Activated CD4-positive, alpha-beta memory T cell treated with anti-CD3 and anti-CD28 coated beads for 36 hours (primary cell): ENCODE measurements at regions not wholly inside any gene's neighbourhood (a gene's known extent, or its start where the extent isn't known, plus 50 kb on each side); places are given as distances from the start of the nearest gene placed in this dataset.
"Not testable (repeated sequence)": the region's sequence is repeated elsewhere in the genome, so short reads cannot be mapped to it uniquely, and the experiment has no call there.

Source experiments
- CTCF ChIA-PET: fragments of 350-600 bp; sonication (Branson Sonifier 250); formaldehyde crosslinking; loops from one replicate; lab custom pipeline; 2021; ENCODE audit warnings: antibody characterized with exemption, inconsistent platforms; lab: Charles Lee
- POLR2A ChIA-PET: fragments of 350-600 bp; sonication (Branson Sonifier 250); formaldehyde crosslinking; loops from one replicate; lab custom pipeline; 2021; ENCODE audit warnings: antibody characterized with exemption; lab: Charles Lee
- DNase-seq: peaks from one replicate; pipeline ENCODE4 v3.0.0-alpha.2; 2020
- H3K27ac Mint-ChIP-seq: one replicate; pipeline ENCODE4 v1.8.0; 2021; ENCODE audit warnings: mixed read lengths
- H3K27me3 Mint-ChIP-seq: one replicate; pipeline ENCODE4 v1.8.0; 2021; ENCODE audit warnings: mixed read lengths
- H3K36me3 Mint-ChIP-seq: one replicate; pipeline ENCODE4 v1.8.0; 2021; ENCODE audit warnings: mixed read lengths
- H3K4me1 Mint-ChIP-seq: one replicate; pipeline ENCODE4 v1.8.0; 2021; ENCODE audit warnings: low read depth, mixed read lengths
- H3K4me3 Mint-ChIP-seq: one replicate; pipeline ENCODE4 v1.8.0; 2021; ENCODE audit warnings: mild to moderate bottlenecking, mixed read lengths
- H3K9me3 Mint-ChIP-seq: one replicate; pipeline ENCODE4 v1.8.0; 2021; ENCODE audit warnings: mixed read lengths
- intact Hi-C: fragments of 100-400 bp; cut with micrococcal nuclease; formaldehyde crosslinking; loops from one replicate; pipeline ENCODE4 v1.15.1; 2023

DNA sequence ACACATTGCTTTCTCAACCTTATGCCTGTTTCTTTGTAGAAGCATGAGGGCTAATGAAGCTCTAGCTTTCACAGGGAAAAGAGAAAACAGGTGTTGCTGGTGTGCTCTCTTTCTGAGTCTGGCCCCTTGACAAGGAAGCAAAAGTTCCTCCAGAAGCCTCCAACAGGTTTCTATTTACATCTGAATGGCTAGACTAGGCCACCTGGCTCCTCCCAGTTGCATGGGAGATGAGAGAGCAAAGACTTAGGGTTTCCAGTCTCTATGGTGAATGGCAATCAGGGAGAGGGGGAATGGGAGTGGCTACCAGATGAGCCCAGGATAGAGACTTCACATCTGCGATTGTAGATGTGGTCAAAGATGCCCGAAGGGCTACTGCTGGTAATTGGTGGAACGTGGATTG is 138.1 kb upstream of the PLXNC1 start:
- POLR2A ChIA-PET: no interaction called here
- no peak for DNase-seq
- CTCF ChIA-PET: no interaction called here

GRCh38 chr12:94012071-94012470 is 136.3 kb upstream of the PLXNC1 start:
- intact Hi-C loops: no loop called here

More for the DNA sequence above, 138.1 kb upstream of the PLXNC1 start:
- no peak overlapping the region for H3K4me3 Mint-ChIP-seq
- intact Hi-C loops: no loop called here
- H3K27me3 Mint-ChIP-seq: no peaks in the 10 kb centered on the region
- H3K9me3 Mint-ChIP-seq: peaks cover 6% of the 10 kb centered on the region
- no peak overlapping the region for H3K27ac Mint-ChIP-seq
- H3K36me3 Mint-ChIP-seq: peaks cover 2% of the 10 kb centered on the region
- peaks cover 14% of the 10 kb centered on the region for H3K4me1 Mint-ChIP-seq

DNA sequence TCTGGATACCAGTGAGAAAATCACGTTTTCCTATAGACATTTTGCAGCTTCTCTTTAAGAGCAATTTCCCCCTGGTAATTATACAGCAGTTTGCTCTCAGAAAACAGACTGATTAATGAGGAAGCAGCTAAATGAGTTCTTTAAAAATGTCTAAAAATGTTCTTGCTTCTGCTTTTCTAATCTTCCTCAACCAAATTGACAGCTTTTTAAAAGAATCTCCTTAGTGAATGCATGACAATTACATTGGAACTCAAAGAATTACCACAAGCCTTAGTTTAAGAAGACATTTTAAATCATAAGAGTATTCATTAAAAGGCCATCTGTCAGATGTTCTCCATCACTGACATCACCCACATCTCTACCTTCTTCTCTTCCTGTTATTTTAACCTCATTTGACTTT is 135.8 kb upstream of the PLXNC1 start:
- ChIA-PET POLR2A (no interaction called here), CTCF (interaction anchor here (0.7 kb wide), 1 partner anchor 14 kb away, joined by 3 read pairs; no protein-coding TSS in a partner anchor)
- intact Hi-C loops: no loop called here
- DNase-seq: no peak
- Mint-ChIP-seq H3K36me3 (peaks cover 18% of the 10 kb centered on the region), H3K9me3 (peaks cover 21% of the 10 kb centered on the region), H3K27me3 (no peaks in the 10 kb centered on the region), H3K4me3 (no peak overlapping the region), H3K4me1 (peaks cover 10% of the 10 kb centered on the region), H3K27ac (no peak overlapping the region)

More at GRCh38 chr12:94012071-94012470, 136.3 kb upstream of the PLXNC1 start:
- H3K36me3 Mint-ChIP-seq: peaks cover 14% of the 10 kb centered on the region
- no peak overlapping the region for H3K4me3 Mint-ChIP-seq
- H3K4me1 Mint-ChIP-seq: peaks cover 14% of the 10 kb centered on the region
- no peak for DNase-seq
- H3K9me3 Mint-ChIP-seq: peaks cover 16% of the 10 kb centered on the region
- ChIA-PET CTCF (no interaction called here), POLR2A (no interaction called here)
- no peaks in the 10 kb centered on the region for H3K27me3 Mint-ChIP-seq
- no peak overlapping the region for H3K27ac Mint-ChIP-seq

DNA sequence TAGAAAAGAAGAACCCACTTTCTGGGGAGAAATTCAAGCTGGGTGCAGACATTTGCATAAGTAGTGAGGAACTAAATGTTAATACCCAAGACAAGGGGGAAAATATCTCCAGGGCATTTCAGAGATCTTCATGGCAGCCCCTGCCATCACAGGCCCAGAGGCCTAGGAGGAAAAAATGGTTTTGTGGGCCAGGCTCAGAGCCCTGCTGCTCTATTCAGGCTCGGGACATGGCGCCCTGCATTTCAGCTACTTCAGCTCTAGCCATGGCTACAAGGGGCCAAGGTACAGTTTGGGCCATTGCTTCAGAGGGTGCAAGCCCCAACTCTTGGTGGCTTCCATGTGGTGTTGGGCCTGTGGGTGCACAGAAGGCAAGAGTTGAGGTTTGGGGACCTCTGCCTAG is 131.1 kb upstream of the PLXNC1 start:
- H3K27me3 Mint-ChIP-seq, H3K4me3 Mint-ChIP-seq, POLR2A ChIA-PET, H3K27ac Mint-ChIP-seq, CTCF ChIA-PET, DNase-seq, intact Hi-C loops, H3K4me1 Mint-ChIP-seq: not testable (repeated sequence)
- Mint-ChIP-seq H3K36me3 (peaks cover 34% of the 10 kb centered on the region), H3K9me3 (peaks cover 41% of the 10 kb centered on the region)

GRCh38 chr12:94020335-94020734 is 128.0 kb upstream of the PLXNC1 start:
- Mint-ChIP-seq H3K27me3 (peaks cover 6% of the 10 kb centered on the region), H3K27ac (no peak overlapping the region), H3K36me3 (peaks cover 34% of the 10 kb centered on the region), H3K9me3 (peaks cover 57% of the 10 kb centered on the region), H3K4me1 (no peaks in the 10 kb centered on the region), H3K4me3 (no peak overlapping the region)
- ChIA-PET POLR2A (no interaction called here), CTCF (interaction anchor here (2.0 kb wide), 1 partner anchor 81 kb away, joined by 5 read pairs; no protein-coding TSS in a partner anchor)
- intact Hi-C loops: no loop called here
- no peak for DNase-seq

DNA sequence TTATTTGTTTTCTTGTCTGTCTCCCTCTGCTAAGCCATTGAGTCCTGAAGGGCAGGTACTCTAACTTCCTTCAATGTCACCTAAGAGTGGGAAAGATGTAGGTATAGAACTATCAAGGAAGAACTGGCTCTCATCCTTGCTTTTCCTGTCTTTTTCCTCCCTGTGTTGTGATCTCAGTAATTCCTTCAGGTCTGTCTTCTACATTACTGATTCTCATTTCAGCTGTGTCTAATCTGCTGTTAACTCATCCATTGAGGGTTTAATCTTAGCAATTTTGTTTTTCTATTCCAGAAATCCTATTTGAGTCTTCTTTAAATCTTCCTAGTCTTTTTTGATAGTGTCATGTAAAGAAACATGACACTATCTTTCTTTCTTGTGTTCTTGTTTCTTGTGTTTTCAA is 124.5 kb upstream of the PLXNC1 start:
- peaks cover 6% of the 10 kb centered on the region for H3K27me3 Mint-ChIP-seq

DNA sequence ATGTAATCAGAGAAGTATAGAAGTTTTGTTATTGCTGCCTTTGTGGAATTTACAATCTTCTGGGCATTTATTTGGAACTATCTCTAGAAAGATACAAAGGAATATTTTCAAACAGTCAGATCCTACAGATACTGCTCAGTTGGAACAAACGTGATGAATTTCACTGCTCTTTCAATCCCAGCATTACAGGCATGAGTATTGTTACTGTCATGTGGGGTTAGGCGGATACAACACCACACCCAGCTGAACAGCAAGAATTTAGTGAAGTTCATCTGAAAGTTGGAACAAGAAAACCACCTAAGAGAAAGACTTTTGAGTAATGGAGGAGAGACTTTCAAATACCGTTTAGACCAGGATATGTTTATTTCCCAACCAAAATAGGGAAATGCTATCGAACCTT is 123.3 kb upstream of the PLXNC1 start:
- H3K27me3 Mint-ChIP-seq: peaks cover 6% of the 10 kb centered on the region
- ChIA-PET POLR2A (no interaction called here), CTCF (no interaction called here)
- H3K36me3 Mint-ChIP-seq: peaks cover 3% of the 10 kb centered on the region
- intact Hi-C loops: no loop called here
- H3K27ac Mint-ChIP-seq: no peak overlapping the region
- no peaks in the 10 kb centered on the region for H3K4me1 Mint-ChIP-seq
- no peak for DNase-seq
- no peak overlapping the region for H3K4me3 Mint-ChIP-seq
- peaks cover 20% of the 10 kb centered on the region for H3K9me3 Mint-ChIP-seq

More for the DNA sequence above, 124.5 kb upstream of the PLXNC1 start:
- CTCF ChIA-PET: no interaction called here
- POLR2A ChIA-PET: interaction anchor here (0.8 kb wide), 1 partner anchor 10 kb away, joined by 6 read pairs; no protein-coding TSS in a partner anchor
- intact Hi-C loops: no loop called here
- H3K9me3 Mint-ChIP-seq: peaks cover 26% of the 10 kb centered on the region
- DNase-seq: no peak
- no peaks in the 10 kb centered on the region for H3K4me1 Mint-ChIP-seq
- H3K4me3 Mint-ChIP-seq: no peak overlapping the region
- H3K36me3 Mint-ChIP-seq: peaks cover 7% of the 10 kb centered on the region
- no peak overlapping the region for H3K27ac Mint-ChIP-seq

DNA sequence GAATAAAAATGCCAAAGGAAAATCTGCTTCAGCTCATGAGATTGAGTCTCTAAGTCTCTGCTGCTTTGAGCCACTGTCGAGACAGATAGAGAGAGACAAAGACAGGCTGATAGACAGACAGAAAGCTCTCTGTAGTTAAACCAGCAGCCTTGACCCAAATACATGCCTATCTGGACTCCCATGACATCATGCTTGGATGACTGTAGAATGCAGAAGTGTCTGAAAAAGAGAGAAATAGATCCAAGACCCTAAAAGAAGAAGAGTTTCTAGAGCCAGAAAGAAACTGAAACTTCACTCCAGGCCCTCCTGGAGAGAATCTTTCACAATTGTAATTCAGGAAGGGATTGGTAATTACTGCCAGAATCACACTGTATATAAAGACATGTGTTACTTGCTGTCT is 122.6 kb upstream of the PLXNC1 start:
- intact Hi-C loops: no loop called here
- DNase-seq: no peak
- no peak overlapping the region for H3K27ac Mint-ChIP-seq
- no peak overlapping the region for H3K4me3 Mint-ChIP-seq
- ChIA-PET CTCF (no interaction called here), POLR2A (no interaction called here)
- peaks cover 3% of the 10 kb centered on the region for H3K4me1 Mint-ChIP-seq
- peaks cover 3% of the 10 kb centered on the region for H3K36me3 Mint-ChIP-seq
- peaks cover 6% of the 10 kb centered on the region for H3K27me3 Mint-ChIP-seq
- H3K9me3 Mint-ChIP-seq: peaks cover 20% of the 10 kb centered on the region

DNA sequence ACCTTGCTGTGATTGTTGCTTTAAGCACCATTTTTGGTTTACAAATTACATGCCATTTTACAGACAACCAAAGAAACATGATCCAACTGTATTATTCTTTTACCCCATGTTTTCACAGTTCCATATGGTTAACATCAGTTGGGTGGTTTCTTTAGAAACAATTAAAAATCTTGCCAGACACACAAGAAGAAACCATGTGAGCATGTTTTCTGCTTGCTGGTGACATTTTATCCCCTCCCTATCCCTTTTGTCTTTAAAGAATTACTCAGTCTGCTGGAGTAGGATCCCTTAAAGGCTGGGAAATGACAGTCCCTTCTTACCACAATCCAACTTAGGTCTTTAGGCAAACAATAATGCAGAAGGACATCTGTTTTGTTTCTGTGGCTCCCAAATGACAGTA is 121.8 kb upstream of the PLXNC1 start:
- Mint-ChIP-seq H3K36me3 (peaks cover 3% of the 10 kb centered on the region), H3K27ac (no peak overlapping the region), H3K27me3 (peaks cover 4% of the 10 kb centered on the region), H3K9me3 (peaks cover 20% of the 10 kb centered on the region), H3K4me1 (peaks cover 11% of the 10 kb centered on the region), H3K4me3 (no peak overlapping the region)
- intact Hi-C loops: no loop called here
- CTCF ChIA-PET: interaction anchor here (0.5 to 1.4 kb wide), 3 partner anchors 14 to 525 kb away, joined by 3 read pairs; no protein-coding TSS in a partner anchor
- DNase-seq: no peak
- POLR2A ChIA-PET: no interaction called here

DNA sequence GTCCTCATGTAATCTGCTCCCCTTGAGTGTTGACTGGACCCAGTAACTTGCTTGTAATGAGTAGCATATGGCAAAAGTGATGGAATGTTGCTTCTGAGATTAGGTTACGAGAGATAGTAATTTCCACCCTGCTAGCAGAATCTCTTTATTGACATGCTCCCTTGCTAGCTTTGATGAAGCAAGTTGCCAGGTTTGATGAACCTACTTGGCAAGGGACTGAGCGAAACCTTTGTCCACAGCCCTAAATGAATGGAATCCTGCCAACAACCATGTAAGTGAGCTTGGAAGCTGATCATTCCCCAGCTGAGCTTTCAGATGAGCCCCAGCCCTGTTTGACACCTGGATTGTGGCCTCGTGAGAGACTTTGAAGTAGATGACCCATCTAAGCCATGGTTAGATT is 120.8 kb upstream of the PLXNC1 start:
- intact Hi-C loops: no loop called here
- Mint-ChIP-seq H3K4me1 (peaks cover 17% of the 10 kb centered on the region), H3K27me3 (peaks cover 1% of the 10 kb centered on the region), H3K36me3 (peaks cover 1% of the 10 kb centered on the region), H3K27ac (no peak overlapping the region), H3K9me3 (peaks cover 16% of the 10 kb centered on the region), H3K4me3 (no peak overlapping the region)
- CTCF ChIA-PET: interaction anchor here (1.1 to 1.4 kb wide), 2 partner anchors 458 to 526 kb away, joined by 3 read pairs; no protein-coding TSS in a partner anchor
- no peak for DNase-seq
- POLR2A ChIA-PET: no interaction called here

DNA sequence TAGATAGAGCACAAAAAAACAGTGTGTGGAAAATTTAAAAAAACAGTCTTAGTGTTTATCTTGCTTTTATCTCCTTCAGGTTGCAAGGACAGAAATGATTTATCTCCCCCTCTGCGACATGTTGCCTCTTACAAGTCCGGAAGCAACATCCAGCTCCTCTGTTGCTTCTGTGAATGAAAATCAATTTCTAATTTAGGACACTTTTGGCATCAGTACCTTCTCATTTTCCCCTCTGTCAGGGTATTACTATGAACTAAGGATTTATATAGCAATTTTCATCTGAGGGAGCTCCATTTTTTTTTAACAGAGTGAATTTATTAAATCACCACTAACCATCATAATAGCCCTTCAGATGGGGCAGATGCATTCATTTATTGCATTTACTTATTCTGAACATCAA is 116.6 kb upstream of the PLXNC1 start:
- POLR2A ChIA-PET: interaction anchor here (0.7 kb wide), 1 partner anchor 50 kb away, joined by 3 read pairs; no protein-coding TSS in a partner anchor
- no peak for DNase-seq
- H3K27me3 Mint-ChIP-seq: peaks cover 7% of the 10 kb centered on the region
- CTCF ChIA-PET: no interaction called here
- no peaks in the 10 kb centered on the region for H3K36me3 Mint-ChIP-seq
- no peak overlapping the region for H3K4me3 Mint-ChIP-seq
- no peak overlapping the region for H3K27ac Mint-ChIP-seq
- peaks cover 2% of the 10 kb centered on the region for H3K9me3 Mint-ChIP-seq
- H3K4me1 Mint-ChIP-seq: peaks cover 29% of the 10 kb centered on the region
- intact Hi-C loops: no loop called here

DNA sequence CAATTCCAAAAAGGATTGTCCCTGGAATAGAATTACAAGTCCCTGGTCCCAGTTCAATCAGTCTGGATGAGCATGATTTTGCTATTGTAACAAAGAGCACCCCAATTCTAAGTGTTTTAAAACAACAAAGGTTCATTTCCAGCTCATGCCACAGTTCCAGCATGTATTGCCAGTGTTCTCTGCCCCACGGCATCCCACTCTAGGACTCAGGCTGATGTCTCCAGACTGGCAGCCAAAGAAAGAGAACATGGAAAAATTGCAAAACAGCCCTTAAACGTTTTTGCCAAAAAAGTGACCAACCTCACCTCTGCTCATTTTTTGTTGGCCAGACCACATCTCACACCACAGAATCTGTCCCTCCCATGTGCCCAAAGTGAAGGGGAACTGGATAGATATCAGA is 116.0 kb upstream of the PLXNC1 start:
- DNase-seq: no peak
- H3K27me3 Mint-ChIP-seq: peaks cover 7% of the 10 kb centered on the region
- H3K9me3 Mint-ChIP-seq: peaks cover 2% of the 10 kb centered on the region
- CTCF ChIA-PET: interaction anchor here (0.9 kb wide), 1 partner anchor 69 kb away, joined by 5 read pairs; no protein-coding TSS in a partner anchor
- H3K4me3 Mint-ChIP-seq: no peak overlapping the region
- intact Hi-C loops: no loop called here
- no peak overlapping the region for H3K27ac Mint-ChIP-seq
- POLR2A ChIA-PET: no interaction called here
- no peaks in the 10 kb centered on the region for H3K36me3 Mint-ChIP-seq
- H3K4me1 Mint-ChIP-seq: peaks cover 29% of the 10 kb centered on the region

DNA sequence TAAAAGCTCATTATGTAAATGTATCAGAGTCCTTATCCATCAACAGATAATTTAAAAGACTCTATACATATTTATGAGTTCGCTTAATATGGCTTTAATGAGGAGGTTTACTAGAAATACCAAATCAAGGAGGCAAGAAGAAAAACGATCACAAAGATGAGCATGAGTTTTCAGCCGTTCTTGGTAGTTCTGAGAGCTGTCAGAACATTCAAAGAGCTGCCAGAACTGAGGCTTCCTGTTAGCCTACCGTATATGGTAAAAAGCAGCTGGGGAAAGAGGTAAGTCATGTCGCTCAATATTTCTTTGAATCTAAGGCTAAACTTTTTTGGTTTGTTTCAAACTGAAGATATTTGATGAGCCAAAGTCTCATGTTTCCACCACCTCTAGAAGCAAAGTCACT is 115.3 kb upstream of the PLXNC1 start:
- H3K4me1 Mint-ChIP-seq: peaks cover 29% of the 10 kb centered on the region
- DNase-seq: no peak
- H3K9me3 Mint-ChIP-seq: peaks cover 2% of the 10 kb centered on the region
- CTCF ChIA-PET: interaction anchor here (0.9 kb wide), 1 partner anchor 68 kb away, joined by 5 read pairs; no protein-coding TSS in a partner anchor
- peaks cover 7% of the 10 kb centered on the region for H3K27me3 Mint-ChIP-seq
- H3K4me3 Mint-ChIP-seq: no peak overlapping the region
- POLR2A ChIA-PET: no interaction called here
- H3K27ac Mint-ChIP-seq: no peak overlapping the region
- H3K36me3 Mint-ChIP-seq: no peaks in the 10 kb centered on the region
- intact Hi-C loops: no loop called here
